ENCODE measurements at regions not wholly inside any gene's neighbourhood (a gene's known extent, or its start where the extent isn't known, plus 50 kb on each side); places are given as distances from the start of the nearest gene placed in this dataset.
A peak's percentile ranks its signal among the peaks of the same experiment; 100 is the strongest.

DNA sequence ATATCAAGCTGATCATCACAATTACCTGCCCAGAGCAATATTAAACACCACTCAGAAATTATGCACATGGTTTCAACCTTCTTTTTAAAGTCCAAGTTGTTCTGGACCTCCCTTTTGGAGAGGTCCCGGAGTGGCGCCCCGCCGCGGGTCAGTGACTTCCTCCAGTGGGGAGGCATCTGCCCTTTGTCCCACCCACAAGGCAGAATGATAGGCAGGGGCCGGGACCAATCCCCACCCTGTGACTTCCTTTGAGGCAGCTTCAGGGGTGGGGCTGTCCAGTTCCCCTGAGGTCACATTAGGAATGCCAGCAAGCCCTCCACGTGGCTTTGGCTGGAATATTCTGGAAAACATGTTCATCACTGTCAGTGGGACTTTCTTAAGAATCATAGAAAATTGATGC is 207.0 kb downstream of the ANKRD60 start:
- Histone ChIP-seq H3K27ac (ENCODE audit: poor library complexity, severe bottlenecking) (no peak overlapping the region), H3K4me1 (ENCODE audit: insufficient read depth, poor library complexity, severe bottlenecking) (peaks cover 26% of the 10 kb centered on the region), H3K9me3 (ENCODE audit: severe bottlenecking) (no peaks in the 10 kb centered on the region), H3K4me3 (ENCODE audit: severe bottlenecking) (no peak overlapping the region), H3K27me3 (ENCODE audit: insufficient read depth, poor library complexity, severe bottlenecking) (no peaks in the 10 kb centered on the region), H3K36me3 (ENCODE audit: low read depth) (no peaks in the 10 kb centered on the region)
- DNase-seq (ENCODE audit: low spot score) (peak; percentile 78), ATAC-seq (ENCODE audit: low read depth) (no peak)
- TF ChIP-seq CTCF (IDR thresholded peaks at IDR 0.05; ENCODE audit: poor library complexity, severe bottlenecking) = no peak

DNA sequence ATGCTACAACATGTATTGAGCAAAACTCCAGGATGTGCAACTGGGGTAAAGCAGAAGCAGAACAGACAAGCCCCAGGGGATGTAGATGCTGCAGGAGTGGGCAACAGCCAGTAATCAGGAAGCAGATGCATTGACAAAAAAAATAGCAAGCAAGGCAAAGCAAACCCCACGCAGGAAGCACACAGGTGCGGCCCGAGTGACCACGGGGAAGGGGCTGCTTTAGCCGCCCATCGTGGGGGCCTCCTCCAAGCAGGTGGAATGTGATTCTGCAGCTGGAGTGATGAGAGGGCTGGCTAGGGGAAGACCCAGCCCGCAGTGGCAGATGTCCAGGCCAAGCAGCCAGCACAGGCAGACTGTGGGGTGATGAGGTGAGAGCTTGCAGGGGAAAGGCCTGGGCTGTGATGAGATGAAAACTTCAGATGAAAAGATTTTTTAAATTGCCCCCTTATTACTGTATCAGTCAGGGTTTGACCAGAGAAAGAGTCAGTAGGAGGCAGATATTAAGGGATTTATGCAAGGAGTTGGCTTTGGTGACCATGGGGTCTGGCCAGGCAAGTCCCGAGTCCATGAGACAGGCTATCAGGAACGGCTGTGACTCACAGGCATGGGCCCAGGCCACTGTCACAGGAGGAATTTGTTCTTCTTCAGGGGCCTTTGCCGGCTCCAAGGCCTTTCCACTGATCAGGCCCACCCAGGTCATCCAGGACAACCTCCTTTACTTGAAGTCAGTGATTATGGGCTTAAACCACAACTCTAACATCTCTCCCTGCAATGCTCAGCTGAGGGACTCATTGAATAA is 207.6 kb downstream of the ANKRD60 start:
- Histone ChIP-seq H3K9me3 (ENCODE audit: severe bottlenecking) (no peaks in the 10 kb centered on the region), H3K4me1 (ENCODE audit: insufficient read depth, poor library complexity, severe bottlenecking) (peaks cover 32% of the 10 kb centered on the region), H3K36me3 (ENCODE audit: low read depth) (no peaks in the 10 kb centered on the region), H3K27me3 (ENCODE audit: insufficient read depth, poor library complexity, severe bottlenecking) (no peaks in the 10 kb centered on the region), H3K4me3 (ENCODE audit: severe bottlenecking) (no peak overlapping the region), H3K27ac (ENCODE audit: poor library complexity, severe bottlenecking) (no peak overlapping the region)
- TF ChIP-seq CTCF (IDR thresholded peaks at IDR 0.05; ENCODE audit: poor library complexity, severe bottlenecking) = no peak
- ATAC-seq (ENCODE audit: low read depth) (no peak), DNase-seq (ENCODE audit: low spot score) (peak; percentile 68)

- no peak for TF ChIP-seq CTCF (IDR thresholded peaks at IDR 0.05; ENCODE audit: poor library complexity, severe bottlenecking)
- Histone ChIP-seq H3K9me3 (ENCODE audit: severe bottlenecking) (no peaks in the 10 kb centered on the region), H3K36me3 (ENCODE audit: low read depth) (no peaks in the 10 kb centered on the region), H3K4me3 (ENCODE audit: severe bottlenecking) (no peak overlapping the region), H3K27me3 (ENCODE audit: insufficient read depth, poor library complexity, severe bottlenecking) (no peaks in the 10 kb centered on the region), H3K4me1 (ENCODE audit: insufficient read depth, poor library complexity, severe bottlenecking) (peaks cover 34% of the 10 kb centered on the region), H3K27ac (ENCODE audit: poor library complexity, severe bottlenecking) (no peak overlapping the region)
- DNase-seq (ENCODE audit: low spot score) (peak; percentile 80), ATAC-seq (ENCODE audit: low read depth) (no peak)
Observed at GRCh38 chr20:58019850-58020625, 208.4 kb downstream of the ANKRD60 start.

DNA sequence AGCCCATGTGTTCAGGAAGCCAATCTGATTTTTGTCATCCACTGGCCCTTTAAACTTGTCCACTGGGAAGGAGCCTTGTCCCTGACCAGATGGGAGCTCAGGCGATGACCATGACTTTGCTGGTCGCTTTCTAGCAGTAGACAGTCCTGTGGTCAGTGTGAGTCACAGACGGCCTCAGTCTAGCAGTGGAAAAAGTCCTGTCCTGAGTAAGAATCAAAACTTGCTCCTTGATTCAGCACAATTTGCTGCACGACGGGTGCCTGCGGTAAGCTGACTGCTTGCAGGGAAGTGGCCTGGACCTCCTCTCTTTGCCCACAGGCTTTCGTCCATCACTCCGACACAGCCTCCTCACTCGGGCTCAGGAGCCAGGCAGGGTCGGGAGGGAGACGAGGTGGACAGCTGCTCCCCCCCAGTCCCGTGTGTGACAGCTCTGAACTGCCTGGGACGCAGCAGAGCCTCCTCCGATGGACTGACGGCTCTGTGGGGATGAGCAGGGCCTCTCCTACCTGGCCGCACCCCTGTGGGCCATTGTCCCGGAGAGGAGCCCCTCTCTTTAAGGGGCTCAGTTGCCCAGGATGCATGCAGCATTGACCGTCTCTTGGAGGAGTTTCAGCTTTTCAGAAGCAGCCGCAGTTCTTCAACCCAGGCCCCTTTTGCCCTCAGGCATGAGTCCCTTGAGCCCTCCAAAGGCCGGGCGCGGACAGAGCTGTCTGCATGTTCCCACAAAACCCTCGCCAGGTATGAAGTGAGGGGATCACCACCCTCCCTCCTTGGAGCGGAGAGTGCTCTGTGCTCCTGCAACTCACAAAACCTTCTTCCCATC is 209.2 kb downstream of the ANKRD60 start:
- H3K36me3 ChIP-seq (ENCODE audit: low read depth) = no peaks in the 10 kb centered on the region
- ATAC-seq (ENCODE audit: low read depth) = no peak
- H3K27me3 ChIP-seq (ENCODE audit: insufficient read depth, poor library complexity, severe bottlenecking) = no peaks in the 10 kb centered on the region
- TF ChIP-seq CTCF (IDR thresholded peaks at IDR 0.05; ENCODE audit: poor library complexity, severe bottlenecking) = no peak
- peaks cover 42% of the 10 kb centered on the region for H3K4me1 ChIP-seq (ENCODE audit: insufficient read depth, poor library complexity, severe bottlenecking)
- peak overlapping the region; percentile 88 for H3K27ac ChIP-seq (ENCODE audit: poor library complexity, severe bottlenecking)
- H3K9me3 ChIP-seq (ENCODE audit: severe bottlenecking) = no peaks in the 10 kb centered on the region
- no peak overlapping the region for H3K4me3 ChIP-seq (ENCODE audit: severe bottlenecking)
- DNase-seq (ENCODE audit: low spot score) = peak; percentile 76

Data from RWPE2 (cell line).